Smooth muscle cell (in vitro differentiated cells): ENCODE measurements at regions not wholly inside any gene's neighbourhood (a gene's known extent, or its start where the extent isn't known, plus 50 kb on each side); places are given as distances from the start of the nearest gene placed in this dataset.

Experiments used
- DNase-seq: peaks from one replicate; lab custom pipeline; 2025; ENCODE audit not compliant: unreplicated experiment; lab: John Stamatoyannopoulos, UW
- H2AFZ ChIP-seq: fragments of 200-600 bp; sonication (generic); 2 replicates; pipeline ENCODE4 v1.6.0; 2016; ENCODE audit warnings: antibody characterized with exemption, low read depth, mild to moderate bottlenecking
- H3F3A ChIP-seq: fragments of 200-600 bp; sonication (generic); 2 replicates; pipeline ENCODE4 v1.6.0; 2017; ENCODE audit warnings: antibody characterized with exemption, low read depth
- H3K27ac ChIP-seq: fragments of 200-600 bp; sonication (generic); 2 replicates; pipeline ENCODE4 v1.5.1; 2016; ENCODE audit warnings: low read depth, mild to moderate bottlenecking
- H3K27me3 ChIP-seq: fragments of 200-600 bp; sonication (generic); 2 replicates; pipeline ENCODE4 v1.6.1; 2016; ENCODE audit warnings: low read depth, mild to moderate bottlenecking
- H3K36me3 ChIP-seq: fragments of 200-600 bp; sonication (generic); 2 replicates; pipeline ENCODE4 v1.5.1; 2016; ENCODE audit warnings: low read depth
- H3K4me1 ChIP-seq: fragments of 200-600 bp; sonication (generic); 2 replicates; pipeline ENCODE4 v1.5.1; 2016; ENCODE audit warnings: low read depth
- H3K4me2 ChIP-seq: fragments of 200-600 bp; sonication (generic); 2 replicates; pipeline ENCODE4 v1.6.0; 2016; ENCODE audit warnings: mild to moderate bottlenecking
- H3K4me3 ChIP-seq: fragments of 200-600 bp; sonication (generic); 2 replicates; pipeline ENCODE4 v1.5.1; 2016; ENCODE audit warnings: mild to moderate bottlenecking
- H3K79me2 ChIP-seq: fragments of 200-600 bp; sonication (generic); 2 replicates; pipeline ENCODE4 v1.6.0; 2016; ENCODE audit warnings: low read depth, mild to moderate bottlenecking
- H3K9ac ChIP-seq: fragments of 200-600 bp; sonication (generic); 2 replicates; pipeline ENCODE4 v1.6.0; 2016; ENCODE audit warnings: low read depth
- H3K9me3 ChIP-seq: fragments of 200-600 bp; sonication (generic); replicated peaks from 2 replicates; pipeline ENCODE4 v1.5.1; 2016; ENCODE audit warnings: low read depth
- H4K20me1 ChIP-seq: fragments of 200-600 bp; sonication (generic); 2 replicates; pipeline ENCODE4 v1.6.0; 2016; ENCODE audit warnings: low read depth
- WGBS: methylation state at CpG from one replicate; pipeline ENCODE4 v1.1.7; 2016; ENCODE audit warnings: low lambda C conversion rate; 5-methylcytosine and 5-hydroxymethylcytosine counted together
- TF ChIP-seq, protein P1 (sequence below): fragments of 200-600 bp; sonication (generic); IDR thresholded peaks from 2 replicates; pipeline ENCODE4 v1.5.1; 2017; ENCODE audit warnings: borderline replicate concordance, mild to moderate bottlenecking, antibody characterized with exemption; ENCODE audit not compliant: insufficient read depth, poor library complexity, severe bottlenecking

DNA sequence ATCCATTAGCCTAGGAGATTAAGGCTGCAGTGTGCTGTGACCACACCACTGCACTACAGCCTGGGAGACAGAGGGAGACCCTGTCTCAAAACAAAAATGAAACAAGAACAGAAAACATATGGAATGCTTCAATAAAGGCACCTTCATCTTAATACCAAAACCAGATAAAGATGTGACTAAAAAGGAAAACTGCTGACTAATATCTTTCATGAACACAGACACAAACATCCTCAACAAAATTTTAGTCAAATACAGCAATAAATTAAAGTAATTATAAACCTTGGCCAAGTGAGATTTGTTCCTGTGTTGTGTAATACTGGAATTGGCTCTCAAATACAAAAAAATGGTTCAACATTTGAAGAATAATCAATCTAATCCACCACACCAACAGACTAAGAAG lies 103.5 kb downstream of the PRR20E start:
- Histone ChIP-seq H3K4me2 (no peak overlapping the region), H2AFZ (no peak overlapping the region), H3K9me3 (no peaks in the 10 kb centered on the region), H3K27me3 (no peaks in the 10 kb centered on the region), H3F3A (no peaks in the 10 kb centered on the region), H3K27ac (no peak overlapping the region), H3K79me2 (no peaks in the 10 kb centered on the region), H3K4me1 (no peaks in the 10 kb centered on the region), H3K36me3 (no peaks in the 10 kb centered on the region), H4K20me1 (no peaks in the 10 kb centered on the region), H3K9ac (no peak overlapping the region), H3K4me3 (no peak overlapping the region)
- TF ChIP-seq, protein P1, sequence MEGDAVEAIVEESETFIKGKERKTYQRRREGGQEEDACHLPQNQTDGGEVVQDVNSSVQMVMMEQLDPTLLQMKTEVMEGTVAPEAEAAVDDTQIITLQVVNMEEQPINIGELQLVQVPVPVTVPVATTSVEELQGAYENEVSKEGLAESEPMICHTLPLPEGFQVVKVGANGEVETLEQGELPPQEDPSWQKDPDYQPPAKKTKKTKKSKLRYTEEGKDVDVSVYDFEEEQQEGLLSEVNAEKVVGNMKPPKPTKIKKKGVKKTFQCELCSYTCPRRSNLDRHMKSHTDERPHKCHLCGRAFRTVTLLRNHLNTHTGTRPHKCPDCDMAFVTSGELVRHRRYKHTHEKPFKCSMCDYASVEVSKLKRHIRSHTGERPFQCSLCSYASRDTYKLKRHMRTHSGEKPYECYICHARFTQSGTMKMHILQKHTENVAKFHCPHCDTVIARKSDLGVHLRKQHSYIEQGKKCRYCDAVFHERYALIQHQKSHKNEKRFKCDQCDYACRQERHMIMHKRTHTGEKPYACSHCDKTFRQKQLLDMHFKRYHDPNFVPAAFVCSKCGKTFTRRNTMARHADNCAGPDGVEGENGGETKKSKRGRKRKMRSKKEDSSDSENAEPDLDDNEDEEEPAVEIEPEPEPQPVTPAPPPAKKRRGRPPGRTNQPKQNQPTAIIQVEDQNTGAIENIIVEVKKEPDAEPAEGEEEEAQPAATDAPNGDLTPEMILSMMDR: no peak
- DNase-seq: no peak

DNA sequence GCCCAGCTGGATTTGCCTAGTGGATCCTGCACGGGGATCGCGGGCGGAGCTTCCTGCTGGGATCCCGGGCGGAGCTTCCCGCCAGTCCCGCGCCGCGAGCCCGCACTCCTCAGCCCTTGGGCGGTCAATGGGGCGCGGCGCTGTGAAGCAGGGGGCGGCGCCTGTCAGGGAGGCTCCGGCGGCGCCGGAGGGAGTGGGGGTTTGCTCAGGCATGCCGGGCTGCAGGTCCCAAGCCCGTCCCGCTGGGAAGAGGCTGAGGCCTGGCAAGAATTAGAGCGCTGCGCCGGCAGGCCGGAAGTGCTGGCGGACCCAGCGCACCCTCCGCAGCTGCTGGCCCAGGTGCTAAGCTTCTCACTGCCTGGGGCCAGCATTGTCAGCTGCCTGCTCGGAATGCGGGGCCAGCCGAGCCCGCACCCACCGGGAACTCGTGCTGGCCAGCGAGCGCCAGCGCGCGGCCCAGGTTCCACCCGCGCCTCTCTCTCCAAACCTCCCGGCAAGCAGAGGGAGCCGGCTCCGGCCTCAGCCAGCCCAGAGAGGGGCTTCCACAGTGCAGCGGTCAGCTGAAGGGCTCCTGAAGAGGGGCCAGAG lies 119.6 kb downstream of the PRR20E start:
- peak overlapping the region; percentile 97 for H2AFZ ChIP-seq
- TF ChIP-seq, protein P1: no peak
- no peaks in the 10 kb centered on the region for H4K20me1 ChIP-seq
- peaks cover 6% of the 10 kb centered on the region for H3K4me1 ChIP-seq
- peak overlapping the region; percentile 71 for H3K4me3 ChIP-seq
- WGBS: 37% methylated on average over 42 of the region's 49 CpGs
- DNase-seq: peak; percentile 11
- H3K79me2 ChIP-seq: peaks cover 3% of the 10 kb centered on the region
- H3F3A ChIP-seq: no peaks in the 10 kb centered on the region
- no peaks in the 10 kb centered on the region for H3K9me3 ChIP-seq
- peak overlapping the region; percentile 93 for H3K4me2 ChIP-seq
- H3K27me3 ChIP-seq: no peaks in the 10 kb centered on the region
- H3K36me3 ChIP-seq: no peaks in the 10 kb centered on the region
- H3K27ac ChIP-seq: no peak overlapping the region
- peak overlapping the region; percentile 40 for H3K9ac ChIP-seq

DNA sequence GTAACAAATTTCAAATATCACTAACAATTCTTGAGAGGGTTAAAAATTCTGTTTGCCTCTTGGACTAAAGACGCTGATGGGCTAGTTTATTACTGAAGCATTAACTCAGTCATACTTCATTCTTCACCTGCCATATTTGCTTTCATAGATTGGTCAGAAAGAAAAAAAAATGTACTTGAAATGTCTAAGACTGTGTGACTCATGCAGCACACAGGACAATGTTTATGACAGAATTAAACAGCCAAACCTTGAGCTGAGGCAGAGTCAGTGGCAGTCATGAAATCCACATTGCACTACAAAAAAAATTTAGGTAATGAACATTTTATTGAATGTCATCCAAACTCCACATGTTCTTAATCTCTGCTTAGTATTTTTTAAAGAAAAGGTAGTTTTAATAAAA lies 135.6 kb downstream of the PRR20E start:
- Histone ChIP-seq H4K20me1 (no peaks in the 10 kb centered on the region), H3K4me3 (no peak overlapping the region), H3K9me3 (no peaks in the 10 kb centered on the region), H3K79me2 (no peaks in the 10 kb centered on the region), H3K36me3 (no peaks in the 10 kb centered on the region), H3K4me1 (no peaks in the 10 kb centered on the region), H3F3A (no peaks in the 10 kb centered on the region), H2AFZ (no peak overlapping the region), H3K4me2 (no peak overlapping the region), H3K27me3 (no peaks in the 10 kb centered on the region), H3K9ac (no peak overlapping the region), H3K27ac (peak overlapping the region; percentile 17)
- 74% methylated on average over 1 of the region's 1 CpG for WGBS
- no peak for DNase-seq
- TF ChIP-seq, protein P1: no peak

DNA sequence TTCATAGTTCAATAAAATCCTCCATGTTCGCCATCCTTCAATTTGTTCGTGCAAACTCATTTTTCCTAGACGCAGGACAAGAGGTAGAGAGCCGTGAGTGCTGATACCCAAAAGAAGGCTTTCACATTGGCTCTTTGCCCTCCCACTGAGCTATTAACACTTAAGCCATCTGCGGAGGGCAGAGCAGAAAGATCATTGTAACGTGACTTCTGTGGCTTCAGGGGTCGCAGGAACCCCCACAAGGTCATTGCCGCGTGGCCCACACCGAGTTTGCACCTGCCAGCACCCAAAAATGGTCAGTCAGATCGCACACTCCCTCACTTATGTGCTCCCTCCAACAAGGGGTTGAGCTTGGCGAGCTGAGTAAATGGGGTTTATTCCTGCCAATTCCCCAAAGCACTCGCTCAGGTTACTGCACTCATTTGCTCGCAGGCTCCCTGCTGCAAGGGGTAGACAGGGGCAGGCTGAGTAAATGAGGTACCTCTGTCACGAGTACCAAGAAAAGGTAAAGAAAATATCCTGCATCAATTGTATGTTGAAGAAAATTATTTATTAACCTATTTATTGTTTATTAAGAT lies 144.1 kb downstream of the PRR20E start:
- no peak overlapping the region for H3K9ac ChIP-seq
- DNase-seq: no peak
- no peaks in the 10 kb centered on the region for H3F3A ChIP-seq
- no peak overlapping the region for H3K4me3 ChIP-seq
- H3K4me2 ChIP-seq: no peak overlapping the region
- peaks cover 5% of the 10 kb centered on the region for H3K4me1 ChIP-seq
- no peaks in the 10 kb centered on the region for H3K36me3 ChIP-seq
- no peak overlapping the region for H3K27ac ChIP-seq
- TF ChIP-seq, protein P1: no peak
- H4K20me1 ChIP-seq: no peaks in the 10 kb centered on the region
- WGBS: 39% methylated on average over 15 of the region's 15 CpGs
- H3K79me2 ChIP-seq: no peaks in the 10 kb centered on the region
- no peaks in the 10 kb centered on the region for H3K27me3 ChIP-seq
- H2AFZ ChIP-seq: no peak overlapping the region
- H3K9me3 ChIP-seq: no peaks in the 10 kb centered on the region
